Stimulated activated CD4-positive, alpha-beta T cell treated with anti-CD3 and anti-CD28 coated beads, Interleukin-1b, Interleukin-23, amount 100 ng/mL, for 4 hours (primary cell): ENCODE measurements at regions not wholly inside any gene's neighbourhood (a gene's known extent, or its start where the extent isn't known, plus 50 kb on each side); places are given as distances from the start of the nearest gene placed in this dataset.
"Not testable (repeated sequence)": the region's sequence is repeated elsewhere in the genome, so short reads cannot be mapped to it uniquely, and the experiment has no call there.

Experiments
- DNase-seq, 2 donors: peaks; one replicate each; pipeline ENCODE4 v3.0.0-alpha.2; 2020; ENCODE audit warnings: low read depth in 2 of 2

- no peak for DNase-seq
Observed at GRCh38 chr9:115879451-115879850, 274.1 kb upstream of the PAPPA start.

GRCh38 chr9:115880221-115880885 is 273.2 kb upstream of the PAPPA start:
- no peak for DNase-seq

GRCh38 chr9:115882911-115883310 is 270.7 kb upstream of the PAPPA start:
- DNase-seq = no peak

GRCh38 chr9:115883467-115884329 is 269.9 kb upstream of the PAPPA start:
- DNase-seq = no peak

GRCh38 chr9:115884846-115885245 is 268.7 kb upstream of the PAPPA start:
- DNase-seq = no peak

- DNase-seq = no peak
Observed at GRCh38 chr9:115888131-115888530, 265.5 kb upstream of the PAPPA start.

GRCh38 chr9:115891929-115892328 is 261.7 kb upstream of the PAPPA start:
- no peak for DNase-seq

- not testable (repeated sequence) for DNase-seq
Observed at GRCh38 chr9:115898478-115898877, 255.1 kb upstream of the PAPPA start.

- no peak for DNase-seq
Observed at GRCh38 chr9:115900698-115901097, 252.9 kb upstream of the PAPPA start.

- no peak for DNase-seq
Observed at GRCh38 chr9:115910959-115911358, 242.6 kb upstream of the PAPPA start.

GRCh38 chr9:115912086-115912485 is 241.5 kb upstream of the PAPPA start:
- no peak for DNase-seq

GRCh38 chr9:115913696-115914095 is 239.9 kb upstream of the PAPPA start:
- no peak for DNase-seq

GRCh38 chr9:115914291-115914690 is 239.3 kb upstream of the PAPPA start:
- no peak for DNase-seq

GRCh38 chr9:115921301-115921700 is 232.3 kb upstream of the PAPPA start:
- DNase-seq = no peak

- no peak for DNase-seq
Observed at GRCh38 chr9:115922444-115922843, 231.1 kb upstream of the PAPPA start.

GRCh38 chr9:115923410-115923809 is 230.2 kb upstream of the PAPPA start:
- no peak for DNase-seq

- no peak for DNase-seq
Observed at GRCh38 chr9:115923903-115924668, 229.5 kb upstream of the PAPPA start.

GRCh38 chr9:115924669-115924987 is 229.0 kb upstream of the PAPPA start:
- DNase-seq = no peak

GRCh38 chr9:115925424-115925823 is 228.2 kb upstream of the PAPPA start:
- no peak for DNase-seq

- no peak for DNase-seq
Observed at GRCh38 chr9:115930472-115930871, 223.1 kb upstream of the PAPPA start.

GRCh38 chr9:115938479-115938878 is 215.1 kb upstream of the PAPPA start:
- DNase-seq = no peak

- DNase-seq = no peak
Observed at GRCh38 chr9:115939065-115939765, 214.4 kb upstream of the PAPPA start.
